ENCODE measurements at regions not wholly inside any gene's neighbourhood (a gene's known extent, or its start where the extent isn't known, plus 50 kb on each side); places are given as distances from the start of the nearest gene placed in this dataset.
"Not testable (repeated sequence)": the region's sequence is repeated elsewhere in the genome, so short reads cannot be mapped to it uniquely, and the experiment has no call there.

DNA sequence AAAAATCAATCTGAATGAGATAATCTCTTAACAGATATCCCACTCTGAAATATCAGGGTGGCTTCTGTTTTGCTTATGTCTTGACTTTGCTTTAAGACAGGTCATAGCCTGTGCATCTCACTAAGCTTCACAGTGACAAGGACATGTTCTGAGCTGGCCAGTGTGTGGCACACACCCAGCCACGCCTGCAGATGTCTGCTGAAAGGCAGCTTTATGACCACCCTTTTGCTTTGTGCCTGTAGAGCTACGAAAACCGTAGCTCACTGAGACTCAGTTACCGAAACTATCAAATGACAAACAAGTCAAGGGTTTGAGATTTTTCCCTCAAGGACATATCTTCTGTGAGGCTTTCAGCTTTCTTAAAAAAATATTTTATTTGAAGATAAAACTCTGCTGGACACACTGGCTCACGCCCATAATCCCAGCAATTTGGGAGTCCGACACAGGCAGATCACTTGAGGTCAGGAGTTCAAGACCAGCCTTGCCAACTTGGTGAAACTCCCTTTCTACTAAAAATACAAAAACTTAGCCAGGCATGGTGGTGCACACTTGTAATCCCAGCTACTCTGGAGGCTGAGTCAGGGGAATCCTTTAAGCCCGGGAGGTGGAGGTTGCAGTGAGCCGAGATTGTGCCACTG, 233.2 kb downstream of the SPATA31A1 start:
- no peaks in the 10 kb centered on the region for H3K27me3 ChIP-seq (ENCODE audit: control insufficient read depth, insufficient read depth, low read length)
- DNase-seq (ENCODE audit: low read depth, low spot score) (no peak), ATAC-seq (no peak)
- no peaks in the 10 kb centered on the region for H3K4me1 ChIP-seq (ENCODE audit: control insufficient read depth, insufficient read depth, low read length)
- intact Hi-C loops (cut with micrococcal nuclease; ENCODE audit: unreplicated experiment): no loop called here
- H3K36me3 ChIP-seq (ENCODE audit: control insufficient read depth, insufficient read depth, low read length): no peaks in the 10 kb centered on the region
- in situ Hi-C loops (cut with HindIII; ENCODE audit: low pct_unique_long_range_greater_than_20kb, low sequenced_read_pairs): no loop called here
- CTCF ChIA-PET: no interaction called here
- POLR2A ChIA-PET: no interaction called here
- no peak overlapping the region for H3K27ac ChIP-seq (ENCODE audit: low read length)
- TF ChIP-seq, protein P1, sequence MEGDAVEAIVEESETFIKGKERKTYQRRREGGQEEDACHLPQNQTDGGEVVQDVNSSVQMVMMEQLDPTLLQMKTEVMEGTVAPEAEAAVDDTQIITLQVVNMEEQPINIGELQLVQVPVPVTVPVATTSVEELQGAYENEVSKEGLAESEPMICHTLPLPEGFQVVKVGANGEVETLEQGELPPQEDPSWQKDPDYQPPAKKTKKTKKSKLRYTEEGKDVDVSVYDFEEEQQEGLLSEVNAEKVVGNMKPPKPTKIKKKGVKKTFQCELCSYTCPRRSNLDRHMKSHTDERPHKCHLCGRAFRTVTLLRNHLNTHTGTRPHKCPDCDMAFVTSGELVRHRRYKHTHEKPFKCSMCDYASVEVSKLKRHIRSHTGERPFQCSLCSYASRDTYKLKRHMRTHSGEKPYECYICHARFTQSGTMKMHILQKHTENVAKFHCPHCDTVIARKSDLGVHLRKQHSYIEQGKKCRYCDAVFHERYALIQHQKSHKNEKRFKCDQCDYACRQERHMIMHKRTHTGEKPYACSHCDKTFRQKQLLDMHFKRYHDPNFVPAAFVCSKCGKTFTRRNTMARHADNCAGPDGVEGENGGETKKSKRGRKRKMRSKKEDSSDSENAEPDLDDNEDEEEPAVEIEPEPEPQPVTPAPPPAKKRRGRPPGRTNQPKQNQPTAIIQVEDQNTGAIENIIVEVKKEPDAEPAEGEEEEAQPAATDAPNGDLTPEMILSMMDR (IDR thresholded peaks at IDR 0.05): no peak
- TF ChIP-seq SIN3A (IDR thresholded peaks at IDR 0.05; ENCODE audit: borderline replicate concordance, insufficient read depth, low read depth, low read length) (no peak), POLR2AphosphoS5 (IDR thresholded peaks at IDR 0.05; ENCODE audit: low read depth, low read length) (no peak), TCF7L2 (IDR thresholded peaks at IDR 0.05; ENCODE audit: low read depth, low read length) (no peak)
- TF ChIP-seq, protein P2, sequence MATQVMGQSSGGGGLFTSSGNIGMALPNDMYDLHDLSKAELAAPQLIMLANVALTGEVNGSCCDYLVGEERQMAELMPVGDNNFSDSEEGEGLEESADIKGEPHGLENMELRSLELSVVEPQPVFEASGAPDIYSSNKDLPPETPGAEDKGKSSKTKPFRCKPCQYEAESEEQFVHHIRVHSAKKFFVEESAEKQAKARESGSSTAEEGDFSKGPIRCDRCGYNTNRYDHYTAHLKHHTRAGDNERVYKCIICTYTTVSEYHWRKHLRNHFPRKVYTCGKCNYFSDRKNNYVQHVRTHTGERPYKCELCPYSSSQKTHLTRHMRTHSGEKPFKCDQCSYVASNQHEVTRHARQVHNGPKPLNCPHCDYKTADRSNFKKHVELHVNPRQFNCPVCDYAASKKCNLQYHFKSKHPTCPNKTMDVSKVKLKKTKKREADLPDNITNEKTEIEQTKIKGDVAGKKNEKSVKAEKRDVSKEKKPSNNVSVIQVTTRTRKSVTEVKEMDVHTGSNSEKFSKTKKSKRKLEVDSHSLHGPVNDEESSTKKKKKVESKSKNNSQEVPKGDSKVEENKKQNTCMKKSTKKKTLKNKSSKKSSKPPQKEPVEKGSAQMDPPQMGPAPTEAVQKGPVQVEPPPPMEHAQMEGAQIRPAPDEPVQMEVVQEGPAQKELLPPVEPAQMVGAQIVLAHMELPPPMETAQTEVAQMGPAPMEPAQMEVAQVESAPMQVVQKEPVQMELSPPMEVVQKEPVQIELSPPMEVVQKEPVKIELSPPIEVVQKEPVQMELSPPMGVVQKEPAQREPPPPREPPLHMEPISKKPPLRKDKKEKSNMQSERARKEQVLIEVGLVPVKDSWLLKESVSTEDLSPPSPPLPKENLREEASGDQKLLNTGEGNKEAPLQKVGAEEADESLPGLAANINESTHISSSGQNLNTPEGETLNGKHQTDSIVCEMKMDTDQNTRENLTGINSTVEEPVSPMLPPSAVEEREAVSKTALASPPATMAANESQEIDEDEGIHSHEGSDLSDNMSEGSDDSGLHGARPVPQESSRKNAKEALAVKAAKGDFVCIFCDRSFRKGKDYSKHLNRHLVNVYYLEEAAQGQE (IDR thresholded peaks at IDR 0.05; ENCODE audit: insufficient read depth in 1 of 2, low read depth in 2 of 2, low read length in 1 of 2): no peak
- no peak overlapping the region for H3K4me3 ChIP-seq (ENCODE audit: low read depth in 2 of 2, low read length in 2 of 2)
- H3K9me3 ChIP-seq (ENCODE audit: control insufficient read depth, insufficient read depth, low read depth, low read length): no peaks in the 10 kb centered on the region
- BruUV-seq (replicated peaks): no TSS peak

DNA sequence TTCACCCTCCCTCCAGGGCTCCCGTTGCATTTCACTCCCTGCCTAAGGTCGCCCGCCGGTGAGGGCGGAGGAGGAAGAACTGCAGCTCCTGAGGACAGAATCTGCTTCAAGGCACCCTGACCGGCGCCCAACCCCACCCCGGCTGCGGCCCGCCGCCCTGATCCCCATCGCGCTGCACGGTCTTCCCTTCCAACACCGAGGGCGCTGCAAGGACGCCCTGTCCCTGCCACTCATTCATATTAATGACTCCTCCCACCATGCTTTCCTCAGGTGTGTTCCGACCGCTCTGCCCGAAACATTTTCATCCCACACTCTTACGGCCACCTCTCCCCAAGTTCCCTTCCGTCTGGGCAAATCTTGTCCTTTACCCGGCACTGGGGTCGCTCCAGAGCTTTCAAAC, 248.6 kb downstream of the SPATA31A1 start:
- CTCF ChIA-PET; H3K4me1 ChIP-seq (ENCODE audit: control insufficient read depth, insufficient read depth, low read length); POLR2A ChIA-PET; in situ Hi-C loops (cut with HindIII; ENCODE audit: low pct_unique_long_range_greater_than_20kb, low sequenced_read_pairs); BruUV-seq (replicated peaks); DNase-seq (ENCODE audit: low read depth, low spot score); H3K4me3 ChIP-seq (ENCODE audit: low read depth in 2 of 2, low read length in 2 of 2); ATAC-seq; intact Hi-C loops (cut with micrococcal nuclease; ENCODE audit: unreplicated experiment); H3K9me3 ChIP-seq (ENCODE audit: control insufficient read depth, insufficient read depth, low read depth, low read length); H3K27ac ChIP-seq (ENCODE audit: low read length); H3K36me3 ChIP-seq (ENCODE audit: control insufficient read depth, insufficient read depth, low read length); H3K27me3 ChIP-seq (ENCODE audit: control insufficient read depth, insufficient read depth, low read length): not testable (repeated sequence)

DNA sequence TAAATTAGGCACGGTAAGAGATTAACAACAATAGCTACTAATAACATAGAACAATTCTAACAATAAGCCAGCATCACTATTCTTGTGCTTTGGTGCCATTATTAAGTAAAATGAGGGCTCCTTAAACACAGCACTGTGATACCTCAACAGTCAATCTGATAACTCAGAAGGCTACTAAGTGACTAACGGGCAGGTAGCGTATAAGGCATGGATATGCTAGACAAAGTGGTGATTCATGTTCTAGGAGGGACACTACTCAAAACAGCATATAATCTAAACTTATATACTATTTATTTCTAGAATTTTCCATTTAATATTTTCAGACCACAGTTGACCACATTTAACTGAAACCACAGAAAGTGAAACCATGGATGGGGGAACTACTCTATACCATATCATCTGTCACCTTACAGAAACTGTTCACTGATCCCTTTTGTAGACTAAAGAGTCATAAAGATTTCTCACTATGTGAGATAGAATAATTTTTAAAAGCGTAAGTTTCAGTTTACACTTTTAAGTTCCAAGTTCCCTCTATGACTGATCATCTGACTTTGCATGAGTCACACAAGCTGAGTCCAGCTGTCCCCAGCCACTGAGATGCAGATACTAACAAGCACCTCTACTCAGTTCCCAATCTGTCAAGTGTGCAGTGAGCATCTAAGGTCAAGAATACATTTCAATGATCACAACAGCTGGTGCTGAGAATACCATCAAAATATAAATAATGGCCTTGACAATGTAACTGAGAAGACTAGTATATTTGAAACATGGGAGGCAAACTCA, 256.2 kb downstream of the SPATA31A1 start:
- H3K27me3 ChIP-seq (ENCODE audit: control insufficient read depth, insufficient read depth, low read length); CTCF ChIA-PET; POLR2A ChIA-PET; intact Hi-C loops (cut with micrococcal nuclease; ENCODE audit: unreplicated experiment); ATAC-seq; BruUV-seq (replicated peaks); H3K9me3 ChIP-seq (ENCODE audit: control insufficient read depth, insufficient read depth, low read depth, low read length); H3K4me1 ChIP-seq (ENCODE audit: control insufficient read depth, insufficient read depth, low read length); H3K4me3 ChIP-seq (ENCODE audit: low read depth in 2 of 2, low read length in 2 of 2); DNase-seq (ENCODE audit: low read depth, low spot score); H3K27ac ChIP-seq (ENCODE audit: low read length); H3K36me3 ChIP-seq (ENCODE audit: control insufficient read depth, insufficient read depth, low read length); in situ Hi-C loops (cut with HindIII; ENCODE audit: low pct_unique_long_range_greater_than_20kb, low sequenced_read_pairs): not testable (repeated sequence)

DNA sequence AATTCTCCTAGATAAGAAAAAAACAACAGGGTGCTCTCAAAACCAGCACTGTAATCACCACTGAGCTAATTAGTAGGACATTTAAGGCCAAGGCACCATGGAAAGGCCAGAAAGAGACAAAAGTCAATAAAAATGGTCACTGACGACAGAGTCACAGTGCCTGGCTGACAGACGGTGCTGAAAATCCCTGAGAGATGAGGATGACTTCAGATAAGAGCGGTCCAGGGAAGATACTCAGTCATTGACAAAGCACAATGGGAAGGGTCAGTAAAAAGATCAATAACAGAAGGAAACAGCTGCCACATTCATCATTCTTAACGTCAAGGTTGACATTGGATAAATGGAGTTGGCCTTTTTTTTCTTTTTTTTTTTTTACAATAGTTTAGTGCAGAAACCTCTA, 261.0 kb downstream of the SPATA31A1 start:
- in situ Hi-C loops (cut with HindIII; ENCODE audit: low pct_unique_long_range_greater_than_20kb, low sequenced_read_pairs); ATAC-seq; POLR2A ChIA-PET; CTCF ChIA-PET; BruUV-seq (replicated peaks); intact Hi-C loops (cut with micrococcal nuclease; ENCODE audit: unreplicated experiment); H3K27me3 ChIP-seq (ENCODE audit: control insufficient read depth, insufficient read depth, low read length); DNase-seq (ENCODE audit: low read depth, low spot score); H3K4me3 ChIP-seq (ENCODE audit: low read depth in 2 of 2, low read length in 2 of 2); H3K9me3 ChIP-seq (ENCODE audit: control insufficient read depth, insufficient read depth, low read depth, low read length); H3K27ac ChIP-seq (ENCODE audit: low read length); H3K4me1 ChIP-seq (ENCODE audit: control insufficient read depth, insufficient read depth, low read length); H3K36me3 ChIP-seq (ENCODE audit: control insufficient read depth, insufficient read depth, low read length): not testable (repeated sequence)

DNA sequence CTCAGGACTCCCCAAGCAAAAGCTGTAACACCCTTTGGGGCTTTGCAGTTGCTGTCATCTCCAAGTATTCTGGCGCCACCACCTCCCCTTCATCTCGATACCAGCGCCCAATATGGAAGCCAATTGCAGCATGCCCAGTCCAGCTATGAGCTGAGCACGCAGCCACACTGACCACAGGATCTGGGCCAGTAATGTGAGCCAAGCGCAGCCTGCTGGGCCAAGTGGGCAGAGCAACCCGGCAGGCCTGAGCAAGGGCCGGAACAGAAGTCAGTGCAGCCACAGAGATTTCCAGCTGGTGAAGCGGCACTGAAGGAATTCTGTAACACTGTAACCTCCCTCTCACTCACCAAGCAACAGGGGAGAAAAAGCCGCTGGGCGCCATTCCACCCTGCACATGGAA, 268.6 kb downstream of the SPATA31A1 start:
- H3K27me3 ChIP-seq (ENCODE audit: control insufficient read depth, insufficient read depth, low read length); H3K4me3 ChIP-seq (ENCODE audit: low read depth in 2 of 2, low read length in 2 of 2); BruUV-seq (replicated peaks); H3K27ac ChIP-seq (ENCODE audit: low read length); H3K9me3 ChIP-seq (ENCODE audit: control insufficient read depth, insufficient read depth, low read depth, low read length); CTCF ChIA-PET; intact Hi-C loops (cut with micrococcal nuclease; ENCODE audit: unreplicated experiment); DNase-seq (ENCODE audit: low read depth, low spot score); in situ Hi-C loops (cut with HindIII; ENCODE audit: low pct_unique_long_range_greater_than_20kb, low sequenced_read_pairs); POLR2A ChIA-PET; ATAC-seq; H3K4me1 ChIP-seq (ENCODE audit: control insufficient read depth, insufficient read depth, low read length); H3K36me3 ChIP-seq (ENCODE audit: control insufficient read depth, insufficient read depth, low read length): not testable (repeated sequence)
